Parathyroid adenoma (tissue), 2 donors: ENCODE measurements at regions not wholly inside any gene's neighbourhood (a gene's known extent, or its start where the extent isn't known, plus 50 kb on each side); places are given as distances from the start of the nearest gene placed in this dataset.

Experiments
- H2AFZ ChIP-seq: fragments of 300-600 bp; sonication (generic); one replicate; pipeline ENCODE4 v1.7.0; 2017; ENCODE audit warnings: antibody characterized with exemption, mild to moderate bottlenecking
- H3K27ac ChIP-seq: fragments of 300-600 bp; sonication (generic); one replicate; pipeline ENCODE4 v1.7.0; 2017
- H3K27me3 ChIP-seq: fragments of 300-600 bp; sonication (generic); one replicate; pipeline ENCODE4 v1.7.0; 2017; ENCODE audit warnings: low read length; ENCODE audit not compliant: control insufficient read depth, insufficient read depth
- H3K36me3 ChIP-seq: fragments of 300-600 bp; sonication (generic); one replicate; pipeline ENCODE4 v1.7.0; 2017; ENCODE audit warnings: low read length; ENCODE audit not compliant: control insufficient read depth, insufficient read depth
- H3K4me1 ChIP-seq: fragments of 300-600 bp; sonication (generic); one replicate; pipeline ENCODE4 v1.7.0; 2017; ENCODE audit warnings: control low read depth
- H3K4me2 ChIP-seq: fragments of 300-600 bp; sonication (generic); one replicate; pipeline ENCODE4 v1.7.0; 2017; ENCODE audit warnings: low read length
- H3K4me3 ChIP-seq: fragments of 300-600 bp; sonication (generic); one replicate; pipeline ENCODE4 v1.7.0; 2017; ENCODE audit warnings: low read depth, low read length
- H3K79me2 ChIP-seq: fragments of 300-600 bp; sonication (generic); one replicate; pipeline ENCODE4 v1.7.0; 2017; ENCODE audit warnings: control low read depth
- H3K9ac ChIP-seq: fragments of 300-600 bp; sonication (generic); one replicate; pipeline ENCODE4 v1.7.0; 2017; ENCODE audit warnings: mild to moderate bottlenecking
- H3K9me3 ChIP-seq: fragments of 300-600 bp; sonication (generic); one replicate; pipeline ENCODE4 v1.7.0; 2017; ENCODE audit warnings: low read length; ENCODE audit not compliant: control insufficient read depth
- CTCF ChIP-seq: fragments of 300-600 bp; sonication (generic); IDR thresholded peaks from one replicate; pipeline ENCODE4 v1.7.0; 2017; ENCODE audit warnings: antibody characterized with exemption, mild to moderate bottlenecking
- donor health status: primary hyperparathyroidism.

DNA sequence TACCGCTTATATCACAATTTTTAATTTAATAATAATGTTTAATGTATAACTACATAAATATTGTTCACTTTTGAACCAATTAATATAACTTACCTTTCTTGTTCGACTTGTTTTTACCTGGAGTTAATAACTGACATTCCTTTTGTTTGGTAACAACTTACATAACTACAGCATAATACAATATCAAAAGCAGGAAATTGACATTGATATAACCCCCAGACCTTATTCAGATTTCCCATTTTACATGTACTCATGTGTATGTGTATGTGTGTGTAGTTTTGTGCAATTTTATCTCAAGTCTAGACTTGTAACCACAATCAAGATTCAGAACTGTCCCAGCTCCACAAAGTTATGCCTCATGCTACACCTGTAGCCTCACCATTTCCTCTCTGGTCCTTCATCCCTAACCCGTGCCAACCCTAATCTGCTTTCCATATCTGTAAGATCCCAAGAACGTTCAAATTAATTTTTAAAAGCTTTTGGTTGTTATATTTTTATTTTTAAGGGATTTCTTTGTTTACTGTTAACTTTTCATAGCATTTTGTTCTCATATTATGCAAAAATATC, 190.6 kb downstream of the MANEA start:
- Histone ChIP-seq H3K79me2 (no peaks in the 10 kb centered on the region), H3K36me3 (no peaks in the 10 kb centered on the region), H3K27ac (no peak overlapping the region), H3K9me3 (no peaks in the 10 kb centered on the region), H3K9ac (no peak overlapping the region), H3K4me2 (no peak overlapping the region), H3K27me3 (no peaks in the 10 kb centered on the region), H3K4me1 (no peaks in the 10 kb centered on the region), H3K4me3 (no peak overlapping the region), H2AFZ (no peak overlapping the region)
- TF ChIP-seq CTCF = no peak

GRCh38 chr6:95768539-95768938, 191.2 kb downstream of the MANEA start:
- Histone ChIP-seq H3K9ac (no peak overlapping the region), H3K27ac (no peak overlapping the region), H3K79me2 (no peaks in the 10 kb centered on the region), H3K9me3 (no peaks in the 10 kb centered on the region), H3K27me3 (no peaks in the 10 kb centered on the region), H3K36me3 (no peaks in the 10 kb centered on the region), H2AFZ (no peak overlapping the region), H3K4me1 (no peaks in the 10 kb centered on the region), H3K4me2 (no peak overlapping the region), H3K4me3 (no peak overlapping the region)
- TF ChIP-seq CTCF = no peak

- Histone ChIP-seq H3K9me3 (no peaks in the 10 kb centered on the region), H3K36me3 (no peaks in the 10 kb centered on the region), H3K4me1 (no peaks in the 10 kb centered on the region), H3K79me2 (no peaks in the 10 kb centered on the region), H2AFZ (no peak overlapping the region), H3K4me3 (no peak overlapping the region), H3K4me2 (no peak overlapping the region), H3K9ac (no peak overlapping the region), H3K27me3 (no peaks in the 10 kb centered on the region), H3K27ac (no peak overlapping the region)
- TF ChIP-seq CTCF = no peak
These were observed 200.0 kb downstream of the MANEA start for GRCh38 chr6:95777338-95777737.

DNA sequence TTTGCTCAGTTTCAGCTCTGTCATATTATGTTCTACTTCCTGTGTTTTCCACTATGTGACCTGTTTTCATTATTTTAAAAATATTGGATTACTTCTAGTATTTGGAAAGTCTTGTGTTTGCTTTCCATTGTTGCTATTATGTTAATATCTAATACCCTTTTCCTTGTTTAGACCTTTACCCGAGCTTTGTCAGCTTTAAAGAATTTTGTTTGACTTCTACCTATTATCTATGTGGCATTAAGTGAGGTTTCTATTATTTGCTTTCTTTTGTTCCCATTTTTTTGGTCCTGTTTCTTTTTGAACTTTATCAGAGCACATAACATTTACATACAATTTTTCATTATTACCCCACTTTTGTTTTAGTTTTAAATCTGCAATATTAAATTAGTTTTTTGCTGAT, 202.7 kb downstream of the MANEA start:
- no peaks in the 10 kb centered on the region for H3K79me2 ChIP-seq
- no peak overlapping the region for H2AFZ ChIP-seq
- H3K4me2 ChIP-seq = no peak overlapping the region
- H3K36me3 ChIP-seq = no peaks in the 10 kb centered on the region
- no peaks in the 10 kb centered on the region for H3K27me3 ChIP-seq
- TF ChIP-seq CTCF = no peak
- no peaks in the 10 kb centered on the region for H3K9me3 ChIP-seq
- no peak overlapping the region for H3K27ac ChIP-seq
- H3K9ac ChIP-seq = no peak overlapping the region
- no peaks in the 10 kb centered on the region for H3K4me1 ChIP-seq
- no peak overlapping the region for H3K4me3 ChIP-seq

- Histone ChIP-seq H3K79me2 (no peaks in the 10 kb centered on the region), H3K4me3 (no peak overlapping the region), H3K4me1 (no peaks in the 10 kb centered on the region), H3K27ac (no peak overlapping the region), H3K27me3 (no peaks in the 10 kb centered on the region), H2AFZ (no peak overlapping the region), H3K9me3 (no peaks in the 10 kb centered on the region), H3K4me2 (no peak overlapping the region), H3K9ac (no peak overlapping the region), H3K36me3 (no peaks in the 10 kb centered on the region)
- no peak for TF ChIP-seq CTCF
These were observed 206.7 kb downstream of the MANEA start for GRCh38 chr6:95784019-95784418.
